DMS53 treated with DMSO at 0.1 percent for 48 hours (cell line): ENCODE measurements at regions not wholly inside any gene's neighbourhood (a gene's known extent, or its start where the extent isn't known, plus 50 kb on each side); places are given as distances from the start of the nearest gene placed in this dataset.
"Not testable (repeated sequence)": the region's sequence is repeated elsewhere in the genome, so short reads cannot be mapped to it uniquely, and the experiment has no call there.

Source experiments
- DNase-seq: peaks from one replicate; lab custom pipeline; 2025; ENCODE audit not compliant: unreplicated experiment; lab: John Stamatoyannopoulos, UW

DNA sequence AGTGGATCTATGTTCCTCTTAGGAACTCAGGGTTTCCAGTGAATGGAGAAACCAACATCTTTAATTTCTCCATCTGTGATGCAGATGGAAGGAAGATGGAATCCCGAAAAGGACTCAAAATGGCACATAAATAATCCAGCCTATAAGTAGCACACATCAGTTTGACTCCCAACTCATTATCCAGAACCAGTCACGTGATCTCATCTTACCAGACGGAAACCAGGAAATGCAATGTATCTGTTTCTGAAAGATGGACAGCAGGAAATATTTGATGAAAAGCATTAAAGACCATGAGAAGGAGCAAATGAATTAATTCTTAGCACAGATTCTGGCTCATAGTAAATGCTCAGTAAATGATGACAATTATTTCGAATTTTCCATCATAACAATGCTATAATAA, 443.1 kb upstream of the FMR1 start:
- DNase-seq, result no peak

- DNase-seq, result peak; percentile 2
These were observed 435.7 kb upstream of the FMR1 start for GRCh38 chrX:147476008-147476407.

GRCh38 chrX:147478899-147479298, 432.8 kb upstream of the FMR1 start:
- no peak for DNase-seq

DNA sequence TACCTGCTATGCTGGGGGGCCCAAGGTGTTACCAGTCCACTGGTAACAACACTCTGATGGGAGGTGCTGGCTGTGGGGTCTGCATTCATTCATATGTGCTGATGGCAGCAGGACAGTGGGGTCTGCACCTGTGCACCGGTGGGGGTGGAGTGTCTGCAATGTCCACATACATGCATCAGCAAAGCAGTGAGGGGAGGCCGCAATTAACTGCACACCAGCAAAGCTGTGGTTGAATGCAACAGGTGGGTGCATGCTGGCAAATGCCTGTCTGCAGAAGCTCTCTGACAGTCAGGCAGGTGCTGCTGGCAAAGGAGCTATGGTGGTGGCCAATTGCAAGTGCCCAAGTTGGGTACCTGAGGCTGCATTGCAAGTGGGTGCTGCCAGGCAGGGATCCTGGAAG, 426.5 kb upstream of the FMR1 start:
- DNase-seq, result no peak

DNA sequence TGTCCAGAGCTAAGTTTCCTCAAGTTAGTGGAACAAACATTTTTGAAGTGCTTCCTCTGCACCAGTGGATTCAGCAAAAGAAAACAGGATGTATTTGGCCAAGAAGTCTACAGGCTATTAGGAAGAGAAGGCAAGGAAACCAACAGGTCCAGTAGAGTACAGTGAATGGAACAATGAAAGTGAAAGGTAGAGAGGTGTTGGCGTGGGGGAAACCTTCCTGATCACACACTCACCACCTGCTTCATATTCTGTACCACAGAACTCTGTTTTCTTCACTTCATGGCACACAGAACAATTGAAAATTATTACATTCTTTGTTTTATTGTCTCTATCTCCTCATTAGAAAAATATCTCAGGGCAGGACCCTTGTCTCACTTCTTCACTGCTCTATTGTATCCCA, 417.4 kb upstream of the FMR1 start:
- DNase-seq, result no peak

GRCh38 chrX:147498796-147499195, 412.9 kb upstream of the FMR1 start:
- no peak for DNase-seq

GRCh38 chrX:147522981-147523380, 388.7 kb upstream of the FMR1 start:
- DNase-seq, result no peak

- DNase-seq, result no peak
These were observed 378.3 kb upstream of the FMR1 start for GRCh38 chrX:147533426-147533825.

DNA sequence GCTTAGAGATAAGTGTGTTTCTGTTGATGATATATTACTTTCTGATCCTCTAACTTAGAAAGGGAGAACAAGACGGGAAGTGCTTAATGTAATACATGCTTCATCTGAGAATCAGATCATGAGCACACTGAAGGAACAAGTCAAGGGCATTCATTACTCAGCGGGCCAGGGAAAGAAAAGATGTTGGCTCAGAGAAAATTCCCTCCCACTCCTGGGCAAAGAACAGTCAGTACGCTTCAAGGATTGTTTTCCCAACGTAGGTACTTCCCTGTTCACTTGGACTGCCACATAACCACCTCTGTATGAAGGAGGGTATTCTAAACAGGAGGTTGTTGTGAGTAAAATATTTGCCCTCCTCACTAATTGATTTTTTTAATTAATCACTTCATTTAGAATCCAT, 374.5 kb upstream of the FMR1 start:
- DNase-seq, result no peak

DNA sequence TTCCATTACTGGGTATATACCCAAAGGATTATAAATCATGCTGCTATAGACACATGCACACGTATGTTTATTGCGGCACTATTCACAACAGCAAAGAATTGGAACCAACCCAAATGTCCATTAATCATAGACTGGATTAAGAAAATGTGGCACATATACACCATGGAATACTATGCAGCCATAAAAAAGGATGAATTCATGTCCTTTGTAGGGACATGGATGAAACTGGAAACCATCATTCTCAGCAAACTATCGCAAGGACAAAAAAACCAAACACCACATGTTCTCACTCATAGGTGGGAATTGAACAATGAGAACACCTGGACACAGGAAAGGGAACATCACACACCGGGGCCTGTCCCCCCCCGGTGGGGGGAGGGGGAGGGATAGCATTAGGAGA, 363.7 kb upstream of the FMR1 start:
- not testable (repeated sequence) for DNase-seq

DNA sequence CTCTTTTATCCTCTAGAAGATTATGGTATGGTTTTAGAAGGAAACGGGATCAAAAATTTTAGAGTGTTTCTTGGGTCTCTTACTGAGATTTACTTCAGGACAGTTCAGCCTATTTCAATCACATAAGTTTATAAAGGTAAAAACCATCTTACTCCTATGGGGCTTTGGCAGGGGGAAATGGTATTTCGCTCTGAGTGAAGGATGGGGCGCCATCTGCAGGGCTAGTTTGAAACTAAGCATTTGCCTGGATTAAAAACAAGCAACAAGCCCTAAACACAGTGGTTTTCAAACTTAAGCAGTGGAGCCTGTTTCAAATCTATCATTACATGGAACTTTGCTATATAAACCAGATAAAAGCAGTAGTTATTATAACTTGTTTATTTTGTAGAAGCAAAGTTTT, 361.5 kb upstream of the FMR1 start:
- peak; percentile 25 for DNase-seq

- DNase-seq, result no peak
These were observed 352.5 kb upstream of the FMR1 start for GRCh38 chrX:147559191-147559590.

- DNase-seq, result no peak
These were observed 346.5 kb upstream of the FMR1 start for GRCh38 chrX:147565237-147565636.

- DNase-seq, result no peak
These were observed 341.2 kb upstream of the FMR1 start for GRCh38 chrX:147570483-147570882.

DNA sequence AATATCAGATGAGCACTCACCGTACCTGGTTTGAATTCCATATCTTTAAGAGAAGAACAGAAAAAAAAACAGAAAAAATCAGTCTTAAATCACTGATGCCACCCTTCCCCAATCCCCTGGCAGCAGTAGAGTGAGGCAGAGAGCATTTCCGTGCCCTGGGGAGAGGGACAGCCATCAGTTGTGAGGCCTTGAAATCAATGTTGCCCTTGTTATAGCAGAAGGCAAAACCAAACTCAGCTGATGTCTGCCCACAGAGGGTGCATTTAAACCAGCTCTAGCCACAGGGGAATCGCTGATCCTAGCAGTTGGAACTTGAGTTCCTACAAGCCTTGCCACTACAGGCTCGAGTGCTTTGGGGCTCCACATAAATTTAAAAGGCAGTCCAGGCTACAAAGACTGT, 338.5 kb upstream of the FMR1 start:
- no peak for DNase-seq

DNA sequence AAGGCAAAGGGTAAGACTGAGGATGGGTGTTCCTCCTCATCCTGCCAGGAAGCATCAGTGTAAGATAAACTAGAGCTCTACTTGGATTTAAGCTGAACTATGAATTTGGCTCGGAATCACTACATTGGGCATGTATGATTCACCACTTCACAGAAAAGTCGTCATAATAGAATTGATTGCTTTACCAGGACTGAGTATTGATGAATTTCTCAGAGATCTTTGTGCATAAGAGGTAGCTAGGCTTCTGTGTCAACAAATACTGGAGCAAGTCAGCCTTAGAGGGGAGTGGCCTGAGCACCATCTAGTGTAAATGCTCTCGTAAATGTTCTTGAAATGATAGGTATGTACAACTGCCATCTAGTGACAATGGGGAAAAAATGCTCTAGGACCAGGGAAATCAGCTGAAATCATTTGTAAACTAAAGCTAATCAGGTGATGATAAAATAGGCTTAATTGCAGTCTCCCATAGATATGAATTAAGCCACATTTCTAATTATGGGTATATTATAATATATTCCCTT, 309.5 kb upstream of the FMR1 start:
- DNase-seq, result no peak

DNA sequence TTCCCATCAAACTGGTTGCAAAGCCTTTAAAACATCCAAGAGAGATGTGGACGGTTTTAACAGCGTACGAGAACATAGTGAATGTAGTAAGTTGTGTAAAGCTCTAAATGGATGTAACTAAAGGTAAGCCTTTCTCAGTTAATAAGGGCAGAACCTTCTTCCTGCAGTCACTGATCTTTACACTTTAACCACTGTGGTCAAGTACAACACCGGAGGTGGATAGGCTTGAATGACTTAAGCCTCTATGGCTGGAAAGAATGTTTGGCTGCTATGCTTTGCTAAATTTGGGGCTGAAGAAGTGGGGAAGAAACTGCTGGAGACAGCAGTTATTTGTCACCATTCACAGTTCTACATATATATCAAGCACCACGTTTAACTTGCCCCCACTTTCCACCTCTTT, 285.1 kb upstream of the FMR1 start:
- no peak for DNase-seq

DNA sequence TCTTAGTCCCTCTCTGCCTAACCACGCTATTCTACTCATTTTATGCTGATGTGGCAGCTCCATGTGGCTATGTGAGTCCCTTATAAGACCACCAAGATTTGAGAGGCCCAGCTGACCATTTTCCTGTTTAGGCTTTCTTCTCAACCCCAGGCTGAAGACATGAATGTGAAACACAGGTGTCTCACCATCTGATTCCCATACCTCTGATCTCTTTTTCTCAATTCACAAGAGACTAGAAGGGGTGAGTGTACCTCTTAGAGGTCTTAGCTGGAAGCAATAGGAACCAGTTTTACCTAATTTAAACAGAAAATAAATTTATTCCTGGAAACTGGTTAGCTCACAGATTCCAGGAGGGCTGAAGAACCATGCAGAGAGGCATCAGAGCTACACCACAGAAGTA, 276.5 kb upstream of the FMR1 start:
- no peak for DNase-seq

GRCh38 chrX:147637190-147637589, 274.5 kb upstream of the FMR1 start:
- DNase-seq, result no peak

- no peak for DNase-seq
These were observed 264.6 kb upstream of the FMR1 start for GRCh38 chrX:147646949-147647723.

GRCh38 chrX:147675819-147676218, 235.9 kb upstream of the FMR1 start:
- no peak for DNase-seq

GRCh38 chrX:147679356-147680005, 232.2 kb upstream of the FMR1 start:
- no peak for DNase-seq

- DNase-seq, result no peak
These were observed 231.5 kb upstream of the FMR1 start for GRCh38 chrX:147680251-147680650.
